BLaER1 (cell line): ENCODE measurements at regions not wholly inside any gene's neighbourhood (a gene's known extent, or its start where the extent isn't known, plus 50 kb on each side); places are given as distances from the start of the nearest gene placed in this dataset.

Experiments used
- H3K27ac ChIP-seq: shearing (Covaris generic); formaldehyde crosslinking; 2 replicates; pipeline ENCODE4 v1.8.1; 2022
- H3K27me3 ChIP-seq: shearing (Covaris generic); formaldehyde crosslinking; 2 replicates; pipeline ENCODE4 v1.8.1; 2022
- H3K36me3 ChIP-seq: shearing (Covaris generic); formaldehyde crosslinking; 2 replicates; pipeline ENCODE4 v1.8.1; 2022
- H3K4me1 ChIP-seq: shearing (Covaris generic); formaldehyde crosslinking; 2 replicates; pipeline ENCODE4 v1.8.1; 2022
- H3K4me2 ChIP-seq: shearing (Covaris generic); formaldehyde crosslinking; 2 replicates; pipeline ENCODE4 v1.8.1; 2022
- H3K4me3 ChIP-seq: shearing (Covaris generic); formaldehyde crosslinking; 2 replicates; pipeline ENCODE4 v1.8.1; 2022
- H3K9ac ChIP-seq: shearing (Covaris generic); formaldehyde crosslinking; 2 replicates; pipeline ENCODE4 v1.8.1; 2022
- H3K9me3 ChIP-seq: shearing (Covaris generic); formaldehyde crosslinking; 2 replicates; pipeline ENCODE4 v1.8.1; 2022
- H4K20me1 ChIP-seq: shearing (Covaris generic); formaldehyde crosslinking; 2 replicates; pipeline ENCODE4 v1.8.1; 2022
- Cebpa-rat ChIP-seq: shearing (Covaris generic); IDR thresholded peaks from 2 replicates; pipeline ENCODE4 v1.8.1; 2022

DNA sequence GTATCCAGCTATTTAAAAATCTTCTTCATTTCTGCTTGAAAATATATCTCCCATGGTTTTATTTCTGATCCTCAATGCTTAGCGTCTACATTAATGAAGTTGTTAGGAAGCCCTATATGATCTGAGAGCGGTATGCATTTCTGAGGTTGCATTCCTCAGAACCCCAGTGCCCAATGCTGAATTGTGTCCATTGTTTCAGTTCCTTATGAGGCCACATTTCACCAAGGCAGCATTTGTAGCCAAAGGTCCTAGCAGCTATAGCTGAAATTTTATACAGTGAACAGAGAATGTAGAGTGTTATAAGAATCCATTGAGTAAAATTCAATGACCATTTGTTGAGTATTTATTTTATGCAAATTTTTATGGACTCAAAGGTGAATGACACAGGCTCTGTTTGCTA, 209.5 kb downstream of the PCDH7 start:
- no peak overlapping the region for H3K4me2 ChIP-seq
- H3K36me3 ChIP-seq, result no peaks in the 10 kb centered on the region
- TF ChIP-seq Cebpa-rat, result no peak
- H3K27me3 ChIP-seq, result no peaks in the 10 kb centered on the region
- H3K9me3 ChIP-seq, result no peaks in the 10 kb centered on the region
- no peak overlapping the region for H3K9ac ChIP-seq
- no peak overlapping the region for H3K27ac ChIP-seq
- H3K4me1 ChIP-seq, result no peaks in the 10 kb centered on the region
- H4K20me1 ChIP-seq, result no peaks in the 10 kb centered on the region
- no peak overlapping the region for H3K4me3 ChIP-seq

DNA sequence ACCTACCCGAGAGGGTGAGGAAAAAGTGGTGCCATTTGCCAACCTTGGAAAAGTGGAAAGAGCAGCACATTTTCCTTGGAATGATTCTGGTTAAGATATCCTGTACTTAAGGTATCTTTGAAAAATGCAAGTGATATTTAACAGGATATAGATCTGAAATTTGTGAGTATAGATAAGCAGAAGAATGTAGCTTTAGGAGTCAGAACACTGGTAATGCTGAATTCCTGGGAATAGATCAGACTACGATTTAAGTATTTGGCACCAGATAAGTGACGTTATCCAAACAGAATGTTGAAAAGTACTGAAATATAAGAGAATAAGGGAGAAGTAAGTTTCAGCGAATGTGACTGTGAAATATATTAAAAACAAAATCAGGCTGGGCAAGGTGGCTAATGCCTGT, 210.1 kb downstream of the PCDH7 start:
- H3K4me1 ChIP-seq, result no peaks in the 10 kb centered on the region
- no peak overlapping the region for H3K9ac ChIP-seq
- no peaks in the 10 kb centered on the region for H3K9me3 ChIP-seq
- H3K36me3 ChIP-seq, result no peaks in the 10 kb centered on the region
- H3K27me3 ChIP-seq, result no peaks in the 10 kb centered on the region
- H3K4me3 ChIP-seq, result no peak overlapping the region
- no peak for TF ChIP-seq Cebpa-rat
- no peak overlapping the region for H3K27ac ChIP-seq
- no peaks in the 10 kb centered on the region for H4K20me1 ChIP-seq
- H3K4me2 ChIP-seq, result no peak overlapping the region

DNA sequence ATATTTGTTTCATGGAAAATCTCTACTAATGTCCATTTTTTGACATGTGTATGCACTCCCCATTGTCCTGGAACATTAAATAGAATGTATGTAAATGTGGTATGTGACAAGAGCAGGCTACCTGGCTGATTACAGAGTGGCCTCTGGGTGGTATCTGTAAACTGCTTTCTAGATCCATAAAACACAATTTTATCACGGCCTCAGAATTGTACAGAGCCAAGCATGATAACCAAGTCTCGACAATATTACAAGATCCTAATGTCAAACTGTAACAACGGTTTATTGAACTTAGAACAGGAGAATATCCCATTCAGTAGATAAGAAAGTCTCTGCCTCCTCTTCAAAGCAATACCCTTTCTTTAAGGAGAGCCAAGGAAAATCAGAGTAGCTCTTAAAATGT, 212.4 kb downstream of the PCDH7 start:
- Histone ChIP-seq H3K4me2 (no peak overlapping the region), H4K20me1 (no peaks in the 10 kb centered on the region), H3K4me1 (no peaks in the 10 kb centered on the region), H3K9ac (no peak overlapping the region), H3K4me3 (no peak overlapping the region), H3K36me3 (no peaks in the 10 kb centered on the region), H3K27ac (no peak overlapping the region), H3K9me3 (no peaks in the 10 kb centered on the region), H3K27me3 (no peaks in the 10 kb centered on the region)
- no peak for TF ChIP-seq Cebpa-rat

DNA sequence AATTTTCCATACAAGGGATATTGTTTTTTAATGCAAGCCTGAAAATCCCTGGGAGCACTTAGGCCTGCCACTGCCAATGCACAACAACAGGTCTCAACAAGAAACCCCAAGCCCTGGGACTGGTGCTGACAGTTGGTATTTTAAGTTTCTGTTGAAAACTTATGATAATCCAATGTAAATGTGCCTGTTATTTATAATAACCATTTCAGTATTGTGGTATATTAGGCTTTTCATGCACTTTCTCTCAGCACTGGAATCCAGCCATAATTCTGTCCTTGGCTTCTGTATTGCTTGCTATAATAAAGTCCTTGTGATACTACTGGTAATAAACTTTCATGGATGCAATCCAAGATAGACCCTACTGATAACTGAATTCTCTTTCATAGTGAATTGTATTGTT, 218.9 kb downstream of the PCDH7 start:
- TF ChIP-seq Cebpa-rat, result no peak
- H3K9me3 ChIP-seq, result no peaks in the 10 kb centered on the region
- H3K4me2 ChIP-seq, result no peak overlapping the region
- H4K20me1 ChIP-seq, result no peaks in the 10 kb centered on the region
- no peaks in the 10 kb centered on the region for H3K36me3 ChIP-seq
- no peak overlapping the region for H3K4me3 ChIP-seq
- no peak overlapping the region for H3K9ac ChIP-seq
- no peaks in the 10 kb centered on the region for H3K4me1 ChIP-seq
- no peaks in the 10 kb centered on the region for H3K27me3 ChIP-seq
- H3K27ac ChIP-seq, result no peak overlapping the region

DNA sequence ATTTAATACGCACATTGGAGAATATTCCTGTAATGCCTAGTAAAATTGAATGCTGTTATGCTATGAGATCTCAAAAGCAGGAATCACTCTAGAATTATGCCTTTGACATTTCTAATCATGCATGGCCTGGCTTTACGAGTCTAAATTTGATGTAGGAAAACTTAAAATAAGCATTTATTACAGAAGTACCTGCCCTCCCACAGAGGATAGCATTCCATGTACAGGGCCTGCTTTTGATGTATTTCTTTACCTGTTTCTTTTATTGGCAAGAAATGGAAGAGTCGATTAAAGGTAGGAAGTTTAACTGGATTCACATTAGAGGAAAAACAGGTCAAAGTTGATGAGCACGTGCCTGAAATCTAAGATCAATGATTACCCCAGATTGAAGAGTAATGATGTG, 219.5 kb downstream of the PCDH7 start:
- no peak overlapping the region for H3K9ac ChIP-seq
- no peak overlapping the region for H3K4me3 ChIP-seq
- H3K9me3 ChIP-seq, result no peaks in the 10 kb centered on the region
- H3K4me2 ChIP-seq, result no peak overlapping the region
- TF ChIP-seq Cebpa-rat, result no peak
- no peak overlapping the region for H3K27ac ChIP-seq
- no peaks in the 10 kb centered on the region for H3K27me3 ChIP-seq
- H3K4me1 ChIP-seq, result no peaks in the 10 kb centered on the region
- H3K36me3 ChIP-seq, result no peaks in the 10 kb centered on the region
- H4K20me1 ChIP-seq, result no peaks in the 10 kb centered on the region

DNA sequence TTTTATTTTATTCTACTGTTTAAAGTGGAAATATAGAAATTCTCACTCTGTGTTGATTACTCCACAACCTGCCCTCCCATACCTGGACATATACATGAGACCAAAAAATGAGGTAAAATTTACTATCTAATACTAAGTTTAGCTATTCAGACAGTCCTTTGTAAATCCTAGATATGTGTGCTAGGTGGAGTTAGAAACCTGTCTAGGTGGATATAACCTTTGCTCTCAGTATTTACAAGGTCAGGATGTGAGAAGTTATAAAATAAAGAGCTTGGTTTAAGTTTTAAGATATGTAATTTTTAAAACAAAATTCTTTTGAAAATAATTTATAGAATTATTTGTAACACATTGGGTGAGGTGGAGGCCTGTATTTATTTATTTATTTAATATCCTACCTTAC, 221.5 kb downstream of the PCDH7 start:
- no peaks in the 10 kb centered on the region for H3K4me1 ChIP-seq
- H3K27ac ChIP-seq, result no peak overlapping the region
- no peak for TF ChIP-seq Cebpa-rat

DNA sequence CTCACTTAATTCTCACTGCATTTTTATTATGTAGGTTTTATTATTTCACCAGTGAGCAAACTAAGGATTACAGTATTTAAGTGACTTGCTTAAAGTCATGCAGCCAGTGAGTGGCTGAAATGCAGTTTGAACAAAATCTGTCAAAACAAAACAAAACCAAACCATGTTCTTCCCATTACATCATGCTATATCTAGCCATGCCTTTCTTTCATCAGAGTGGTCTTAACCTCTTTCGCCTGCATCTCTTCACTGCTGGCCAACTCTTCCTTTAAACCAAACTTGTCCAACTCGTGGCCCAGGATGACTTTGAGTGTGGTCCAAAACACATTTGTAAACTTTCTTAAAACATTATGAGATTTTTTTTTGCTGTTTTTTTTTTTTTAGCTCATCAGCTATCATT, 223.2 kb downstream of the PCDH7 start:
- no peak overlapping the region for H3K4me3 ChIP-seq
- H3K27ac ChIP-seq, result no peak overlapping the region
- no peaks in the 10 kb centered on the region for H3K4me1 ChIP-seq
- no peaks in the 10 kb centered on the region for H3K9me3 ChIP-seq
- no peak overlapping the region for H3K4me2 ChIP-seq
- no peak overlapping the region for H3K9ac ChIP-seq
- no peaks in the 10 kb centered on the region for H3K36me3 ChIP-seq
- no peak for TF ChIP-seq Cebpa-rat
- no peaks in the 10 kb centered on the region for H3K27me3 ChIP-seq
- no peaks in the 10 kb centered on the region for H4K20me1 ChIP-seq

More for the DNA sequence above, 221.5 kb downstream of the PCDH7 start:
- no peaks in the 10 kb centered on the region for H3K9me3 ChIP-seq
- no peaks in the 10 kb centered on the region for H3K36me3 ChIP-seq
- no peak overlapping the region for H3K4me3 ChIP-seq
- H4K20me1 ChIP-seq, result no peaks in the 10 kb centered on the region
- no peaks in the 10 kb centered on the region for H3K27me3 ChIP-seq
- H3K4me2 ChIP-seq, result no peak overlapping the region
- H3K9ac ChIP-seq, result no peak overlapping the region

DNA sequence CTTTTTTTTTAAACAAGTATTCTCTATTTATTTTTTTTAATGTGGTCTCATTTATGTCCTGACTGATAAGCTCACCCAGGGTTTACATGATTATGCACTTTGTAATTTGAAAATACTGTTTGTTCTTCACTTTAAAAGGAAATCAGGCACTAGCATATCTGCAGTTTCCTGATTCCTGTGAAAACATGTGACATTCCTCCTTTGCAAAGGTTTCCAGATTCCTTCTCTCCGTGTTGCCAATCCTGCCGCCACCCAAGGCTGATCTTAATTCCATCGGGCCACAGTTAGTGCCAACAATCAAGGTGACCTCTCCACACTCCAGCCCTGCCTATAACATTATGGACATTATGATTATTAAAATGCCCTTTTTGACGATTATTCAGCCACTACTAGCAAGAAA, 225.4 kb downstream of the PCDH7 start:
- TF ChIP-seq Cebpa-rat, result no peak
- Histone ChIP-seq H3K4me1 (no peaks in the 10 kb centered on the region), H3K4me3 (no peak overlapping the region), H3K4me2 (no peak overlapping the region), H3K27me3 (no peaks in the 10 kb centered on the region), H3K27ac (no peak overlapping the region), H4K20me1 (no peaks in the 10 kb centered on the region), H3K9me3 (no peaks in the 10 kb centered on the region), H3K9ac (no peak overlapping the region), H3K36me3 (no peaks in the 10 kb centered on the region)

DNA sequence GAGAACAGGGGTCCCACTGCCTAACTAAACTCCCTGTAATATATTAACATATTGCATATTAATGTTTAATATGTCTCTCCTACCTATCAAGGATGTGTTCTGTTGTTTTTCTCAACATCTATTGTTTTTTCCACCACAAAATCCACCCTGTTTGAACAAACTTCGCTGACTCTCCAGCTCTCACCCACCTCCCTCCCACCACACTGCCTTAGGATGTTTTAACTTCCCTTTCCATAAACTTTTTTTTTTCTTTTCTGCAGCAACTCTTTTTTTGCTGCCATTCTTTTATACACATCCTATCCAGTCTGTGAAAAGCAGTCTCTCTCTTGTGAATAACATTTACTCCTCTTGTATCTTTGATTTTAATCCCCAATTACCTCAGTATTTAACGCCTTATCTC, 226.1 kb downstream of the PCDH7 start:
- no peak for TF ChIP-seq Cebpa-rat
- no peaks in the 10 kb centered on the region for H3K9me3 ChIP-seq
- H3K9ac ChIP-seq, result no peak overlapping the region
- H3K4me1 ChIP-seq, result no peaks in the 10 kb centered on the region
- no peak overlapping the region for H3K4me3 ChIP-seq
- no peaks in the 10 kb centered on the region for H3K36me3 ChIP-seq
- no peaks in the 10 kb centered on the region for H3K27me3 ChIP-seq
- H3K4me2 ChIP-seq, result no peak overlapping the region
- H4K20me1 ChIP-seq, result no peaks in the 10 kb centered on the region
- H3K27ac ChIP-seq, result no peak overlapping the region

DNA sequence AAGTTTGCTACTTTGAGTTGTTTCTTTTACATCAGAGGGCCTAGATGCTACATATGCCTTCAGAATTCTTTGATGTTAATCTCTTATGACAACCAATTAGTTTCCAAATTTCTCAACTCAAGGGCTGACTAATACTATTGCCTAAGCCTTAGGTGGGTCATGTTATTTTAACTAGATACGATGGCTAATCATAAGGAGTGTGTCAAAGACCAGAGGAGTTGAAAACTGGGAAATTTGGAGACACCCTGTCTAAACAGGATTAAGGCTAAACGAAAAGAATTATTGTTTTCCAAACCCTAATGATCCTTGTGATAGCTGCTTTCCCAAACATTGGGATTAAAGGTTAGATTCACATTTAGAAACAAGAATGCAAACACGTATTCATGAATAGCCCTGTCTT, 228.5 kb downstream of the PCDH7 start:
- Histone ChIP-seq H3K27ac (no peak overlapping the region), H3K9ac (no peak overlapping the region), H3K9me3 (no peaks in the 10 kb centered on the region), H3K4me3 (no peak overlapping the region), H3K36me3 (no peaks in the 10 kb centered on the region), H4K20me1 (no peaks in the 10 kb centered on the region), H3K4me2 (no peak overlapping the region), H3K4me1 (no peaks in the 10 kb centered on the region), H3K27me3 (no peaks in the 10 kb centered on the region)
- TF ChIP-seq Cebpa-rat, result no peak

DNA sequence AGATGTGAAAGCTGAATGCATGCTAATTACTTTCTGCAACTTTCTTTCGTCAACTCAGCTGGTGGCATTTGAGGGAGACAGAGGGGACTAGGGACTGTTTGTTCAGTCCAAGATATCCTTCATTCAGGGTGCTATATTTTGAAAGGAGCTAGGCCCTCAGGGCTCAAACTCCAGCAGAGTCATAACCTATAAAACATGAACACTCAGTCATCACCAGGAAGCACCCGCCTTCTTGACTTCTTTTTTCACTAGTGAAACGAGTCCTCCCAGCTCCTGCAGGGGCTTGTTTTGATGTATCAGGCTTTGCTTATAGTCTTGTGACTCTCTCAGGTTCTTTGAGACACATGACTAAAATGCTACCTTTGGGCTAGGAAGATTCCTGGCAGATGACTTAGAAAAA, 230.6 kb downstream of the PCDH7 start:
- no peak overlapping the region for H3K27ac ChIP-seq
- H3K9me3 ChIP-seq, result no peaks in the 10 kb centered on the region
- no peaks in the 10 kb centered on the region for H3K27me3 ChIP-seq
- no peaks in the 10 kb centered on the region for H3K36me3 ChIP-seq
- H3K4me2 ChIP-seq, result no peak overlapping the region
- no peak overlapping the region for H3K4me3 ChIP-seq
- H4K20me1 ChIP-seq, result no peaks in the 10 kb centered on the region
- no peak for TF ChIP-seq Cebpa-rat
- H3K9ac ChIP-seq, result no peak overlapping the region
- H3K4me1 ChIP-seq, result no peaks in the 10 kb centered on the region
